ENCODE measurements at regions not wholly inside any gene's neighbourhood (a gene's known extent, or its start where the extent isn't known, plus 50 kb on each side); places are given as distances from the start of the nearest gene placed in this dataset.

DNA sequence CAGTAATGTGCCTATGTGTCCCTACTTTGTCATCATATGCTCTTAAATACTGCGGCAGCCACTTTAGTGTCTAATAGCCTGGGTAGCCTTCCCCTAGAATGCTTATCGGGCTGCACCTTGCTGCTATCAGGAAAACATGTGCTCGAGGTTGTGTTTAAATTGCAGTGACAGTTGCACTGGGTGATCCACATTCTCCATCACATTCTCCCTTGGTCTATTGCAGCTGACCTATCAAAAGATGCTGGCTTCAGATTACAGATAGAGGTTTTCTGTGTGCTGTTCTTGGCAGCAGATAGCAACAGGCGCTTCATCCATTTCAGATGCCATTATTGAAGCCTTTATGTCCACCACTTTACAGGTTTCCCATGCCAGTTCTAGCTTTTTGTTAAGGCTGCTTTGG lies 130.1 kb upstream of the MDFIC start:
- TF ChIP-seq MAX (IDR thresholded peaks at IDR 0.05) (no peak), FOXM1 (IDR thresholded peaks at IDR 0.05; ENCODE audit: borderline replicate concordance, low read depth) (no peak), EP300 (IDR thresholded peaks at IDR 0.05; ENCODE audit: borderline replicate concordance) (no peak), CEBPB (IDR thresholded peaks at IDR 0.05) (no peak), NFIC (IDR thresholded peaks at IDR 0.05) (no peak), CREB1 (IDR thresholded peaks at IDR 0.05; ENCODE audit: low read depth) (no peak), EGR1 (IDR thresholded peaks at IDR 0.05) (no peak)
- TF ChIP-seq, protein P1, sequence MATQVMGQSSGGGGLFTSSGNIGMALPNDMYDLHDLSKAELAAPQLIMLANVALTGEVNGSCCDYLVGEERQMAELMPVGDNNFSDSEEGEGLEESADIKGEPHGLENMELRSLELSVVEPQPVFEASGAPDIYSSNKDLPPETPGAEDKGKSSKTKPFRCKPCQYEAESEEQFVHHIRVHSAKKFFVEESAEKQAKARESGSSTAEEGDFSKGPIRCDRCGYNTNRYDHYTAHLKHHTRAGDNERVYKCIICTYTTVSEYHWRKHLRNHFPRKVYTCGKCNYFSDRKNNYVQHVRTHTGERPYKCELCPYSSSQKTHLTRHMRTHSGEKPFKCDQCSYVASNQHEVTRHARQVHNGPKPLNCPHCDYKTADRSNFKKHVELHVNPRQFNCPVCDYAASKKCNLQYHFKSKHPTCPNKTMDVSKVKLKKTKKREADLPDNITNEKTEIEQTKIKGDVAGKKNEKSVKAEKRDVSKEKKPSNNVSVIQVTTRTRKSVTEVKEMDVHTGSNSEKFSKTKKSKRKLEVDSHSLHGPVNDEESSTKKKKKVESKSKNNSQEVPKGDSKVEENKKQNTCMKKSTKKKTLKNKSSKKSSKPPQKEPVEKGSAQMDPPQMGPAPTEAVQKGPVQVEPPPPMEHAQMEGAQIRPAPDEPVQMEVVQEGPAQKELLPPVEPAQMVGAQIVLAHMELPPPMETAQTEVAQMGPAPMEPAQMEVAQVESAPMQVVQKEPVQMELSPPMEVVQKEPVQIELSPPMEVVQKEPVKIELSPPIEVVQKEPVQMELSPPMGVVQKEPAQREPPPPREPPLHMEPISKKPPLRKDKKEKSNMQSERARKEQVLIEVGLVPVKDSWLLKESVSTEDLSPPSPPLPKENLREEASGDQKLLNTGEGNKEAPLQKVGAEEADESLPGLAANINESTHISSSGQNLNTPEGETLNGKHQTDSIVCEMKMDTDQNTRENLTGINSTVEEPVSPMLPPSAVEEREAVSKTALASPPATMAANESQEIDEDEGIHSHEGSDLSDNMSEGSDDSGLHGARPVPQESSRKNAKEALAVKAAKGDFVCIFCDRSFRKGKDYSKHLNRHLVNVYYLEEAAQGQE (IDR thresholded peaks at IDR 0.05; ENCODE audit: low read depth) = no peak

DNA sequence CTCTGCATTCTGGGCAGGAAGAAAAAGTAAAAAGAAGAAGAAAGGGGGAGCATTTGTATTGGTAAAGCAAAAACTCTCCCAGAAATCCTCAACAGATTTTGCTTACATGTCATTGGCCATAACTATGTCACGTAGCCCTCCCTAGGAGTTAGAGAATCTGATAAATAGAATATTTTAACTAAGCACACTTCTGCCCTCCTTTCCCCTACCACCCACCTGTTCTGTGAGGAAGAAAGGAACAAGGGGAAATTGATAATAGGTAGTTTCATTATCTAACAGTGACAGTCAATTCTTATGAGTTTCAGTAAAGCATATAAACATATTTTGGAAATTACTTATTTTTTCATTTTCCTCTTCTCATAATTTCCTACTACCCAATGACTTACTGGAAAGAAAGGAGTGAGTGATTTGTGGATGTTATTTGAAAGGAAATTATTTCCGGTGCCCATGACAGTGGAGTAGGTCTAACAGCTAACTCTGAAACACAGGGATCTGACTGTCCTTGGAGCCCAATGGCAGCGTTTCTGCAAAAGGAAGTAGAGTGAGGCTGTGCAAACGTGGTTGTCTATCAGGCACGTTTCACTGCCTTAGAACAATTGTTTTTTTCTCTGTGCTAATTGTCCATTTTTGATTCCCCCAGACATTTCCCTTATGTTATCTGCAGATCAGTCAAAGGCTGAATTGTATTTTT lies 128.6 kb upstream of the MDFIC start:
- TF ChIP-seq MAX (IDR thresholded peaks at IDR 0.05) = no peak
- TF ChIP-seq TCF12 (IDR thresholded peaks at IDR 0.05; ENCODE audit: low read depth) = no peak
- TF ChIP-seq RAD21 (IDR thresholded peaks at IDR 0.05; ENCODE audit: low read depth) = no peak
- TF ChIP-seq CEBPB (IDR thresholded peaks at IDR 0.05) = no peak
- TF ChIP-seq, protein P2, sequence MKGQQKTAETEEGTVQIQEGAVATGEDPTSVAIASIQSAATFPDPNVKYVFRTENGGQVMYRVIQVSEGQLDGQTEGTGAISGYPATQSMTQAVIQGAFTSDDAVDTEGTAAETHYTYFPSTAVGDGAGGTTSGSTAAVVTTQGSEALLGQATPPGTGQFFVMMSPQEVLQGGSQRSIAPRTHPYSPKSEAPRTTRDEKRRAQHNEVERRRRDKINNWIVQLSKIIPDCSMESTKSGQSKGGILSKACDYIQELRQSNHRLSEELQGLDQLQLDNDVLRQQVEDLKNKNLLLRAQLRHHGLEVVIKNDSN (IDR thresholded peaks at IDR 0.05) = no peak
- TF ChIP-seq FOXM1 (IDR thresholded peaks at IDR 0.05; ENCODE audit: borderline replicate concordance, low read depth) = no peak
- no peak for TF ChIP-seq TAF1 (IDR thresholded peaks at IDR 0.05; ENCODE audit: low read depth)
- no peak for TF ChIP-seq EP300 (IDR thresholded peaks at IDR 0.05; ENCODE audit: borderline replicate concordance)
- TF ChIP-seq EGR1 (IDR thresholded peaks at IDR 0.05) = no peak
- TF ChIP-seq YY1 (IDR thresholded peaks at IDR 0.05; ENCODE audit: low read depth) = no peak
- no peak for TF ChIP-seq ZBTB7A (IDR thresholded peaks at IDR 0.05; ENCODE audit: low read depth)
- TF ChIP-seq CREB1 (IDR thresholded peaks at IDR 0.05; ENCODE audit: low read depth) = no peak
- TF ChIP-seq, protein P1 (IDR thresholded peaks at IDR 0.05; ENCODE audit: low read depth) = no peak
- TF ChIP-seq NFIC (IDR thresholded peaks at IDR 0.05) = no peak
- TF ChIP-seq TEAD4 (IDR thresholded peaks at IDR 0.05) = no peak

DNA sequence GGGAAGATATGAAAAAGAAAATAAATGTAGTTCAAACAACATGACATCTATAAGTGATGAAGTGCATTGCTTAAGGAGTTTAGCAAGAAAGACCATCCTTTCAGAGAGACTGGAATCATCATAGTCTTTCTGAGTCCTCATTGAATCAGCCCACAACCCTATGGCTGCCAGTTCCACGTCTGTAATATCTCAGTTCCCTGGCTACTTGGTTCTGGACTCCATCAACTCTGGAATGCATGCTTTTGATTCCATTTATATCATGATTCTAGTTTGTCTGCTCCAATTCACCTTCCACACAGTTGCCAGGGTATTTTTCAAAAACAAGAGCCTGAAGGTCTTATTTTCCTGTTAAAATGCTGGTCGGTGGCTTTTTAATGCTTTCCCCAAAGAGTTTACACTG lies 126.4 kb upstream of the MDFIC start:
- TF ChIP-seq TCF12 (IDR thresholded peaks at IDR 0.05; ENCODE audit: low read depth) (no peak), CEBPB (IDR thresholded peaks at IDR 0.05) (no peak), FOXM1 (IDR thresholded peaks at IDR 0.05; ENCODE audit: borderline replicate concordance, low read depth) (no peak), EP300 (IDR thresholded peaks at IDR 0.05; ENCODE audit: borderline replicate concordance) (no peak), YY1 (IDR thresholded peaks at IDR 0.05; ENCODE audit: low read depth) (no peak), RAD21 (IDR thresholded peaks at IDR 0.05; ENCODE audit: low read depth) (no peak), NFIC (IDR thresholded peaks at IDR 0.05) (no peak), MAX (IDR thresholded peaks at IDR 0.05) (no peak), TEAD4 (IDR thresholded peaks at IDR 0.05) (no peak), TAF1 (IDR thresholded peaks at IDR 0.05; ENCODE audit: low read depth) (no peak), CREB1 (IDR thresholded peaks at IDR 0.05; ENCODE audit: low read depth) (no peak), ZBTB7A (IDR thresholded peaks at IDR 0.05; ENCODE audit: low read depth) (no peak), EGR1 (IDR thresholded peaks at IDR 0.05) (no peak)
- TF ChIP-seq, protein P1 (IDR thresholded peaks at IDR 0.05; ENCODE audit: low read depth) = no peak
- TF ChIP-seq, protein P2 (IDR thresholded peaks at IDR 0.05) = no peak

- no peak for TF ChIP-seq EP300 (IDR thresholded peaks at IDR 0.05; ENCODE audit: borderline replicate concordance)
- TF ChIP-seq, protein P2 (IDR thresholded peaks at IDR 0.05) = no peak
- no peak for TF ChIP-seq FOXM1 (IDR thresholded peaks at IDR 0.05; ENCODE audit: borderline replicate concordance, low read depth)
- TF ChIP-seq, protein P1 (IDR thresholded peaks at IDR 0.05; ENCODE audit: low read depth) = no peak
- no peak for TF ChIP-seq RAD21 (IDR thresholded peaks at IDR 0.05; ENCODE audit: low read depth)
- TF ChIP-seq TCF12 (IDR thresholded peaks at IDR 0.05; ENCODE audit: low read depth) = no peak
- TF ChIP-seq ZBTB7A (IDR thresholded peaks at IDR 0.05; ENCODE audit: low read depth) = no peak
- no peak for TF ChIP-seq TEAD4 (IDR thresholded peaks at IDR 0.05)
- no peak for TF ChIP-seq YY1 (IDR thresholded peaks at IDR 0.05; ENCODE audit: low read depth)
- TF ChIP-seq CREB1 (IDR thresholded peaks at IDR 0.05; ENCODE audit: low read depth) = no peak
- TF ChIP-seq TAF1 (IDR thresholded peaks at IDR 0.05; ENCODE audit: low read depth) = no peak
- TF ChIP-seq NFIC (IDR thresholded peaks at IDR 0.05) = no peak
- no peak for TF ChIP-seq CEBPB (IDR thresholded peaks at IDR 0.05)
Measured at GRCh38 chr7:114799628-114800028, 122.3 kb upstream of the MDFIC start.
